SK-N-SH (cell line): ENCODE measurements at regions not wholly inside any gene's neighbourhood (a gene's known extent, or its start where the extent isn't known, plus 50 kb on each side); places are given as distances from the start of the nearest gene placed in this dataset.

ENCODE experiments used
- FOXJ3 ChIP-seq: sonication (generic); formaldehyde crosslinking; IDR thresholded peaks from 2 replicates; pipeline ENCODE4 v1.5.1; 2020; ENCODE audit warnings: mild to moderate bottlenecking, missing genetic modification reagents
- JUND ChIP-seq: IDR thresholded peaks from 2 replicates; pipeline ENCODE4 v1.4.0; 2012
- TF ChIP-seq, protein P1 (sequence below): fragments of 200-600 bp; sonication (generic); IDR thresholded peaks from 2 replicates; pipeline ENCODE4 v1.6.1; 2017; ENCODE audit warnings: antibody characterized with exemption, mild to moderate bottlenecking, moderate library complexity

DNA sequence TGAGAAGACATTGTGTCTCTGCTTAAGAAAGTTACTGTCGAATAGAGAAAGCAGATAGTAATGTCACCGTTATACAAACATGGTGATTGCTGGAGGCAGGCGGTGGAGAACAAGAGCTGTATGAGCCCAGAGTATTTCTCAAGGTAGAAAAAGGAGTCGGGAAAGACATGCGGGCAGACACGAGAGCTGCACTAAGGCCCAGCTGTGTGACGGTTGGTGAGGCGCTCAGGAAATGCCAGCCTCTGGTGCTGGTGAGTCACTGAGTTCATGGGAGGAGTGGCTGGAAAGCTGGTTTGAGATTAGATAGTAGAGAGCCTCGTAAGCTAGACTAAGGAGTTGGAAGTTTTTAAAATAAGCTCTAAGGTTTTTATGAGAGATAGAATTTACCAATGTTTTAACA, 390.9 kb upstream of the TRIB2 start:
- TF ChIP-seq, protein P1, sequence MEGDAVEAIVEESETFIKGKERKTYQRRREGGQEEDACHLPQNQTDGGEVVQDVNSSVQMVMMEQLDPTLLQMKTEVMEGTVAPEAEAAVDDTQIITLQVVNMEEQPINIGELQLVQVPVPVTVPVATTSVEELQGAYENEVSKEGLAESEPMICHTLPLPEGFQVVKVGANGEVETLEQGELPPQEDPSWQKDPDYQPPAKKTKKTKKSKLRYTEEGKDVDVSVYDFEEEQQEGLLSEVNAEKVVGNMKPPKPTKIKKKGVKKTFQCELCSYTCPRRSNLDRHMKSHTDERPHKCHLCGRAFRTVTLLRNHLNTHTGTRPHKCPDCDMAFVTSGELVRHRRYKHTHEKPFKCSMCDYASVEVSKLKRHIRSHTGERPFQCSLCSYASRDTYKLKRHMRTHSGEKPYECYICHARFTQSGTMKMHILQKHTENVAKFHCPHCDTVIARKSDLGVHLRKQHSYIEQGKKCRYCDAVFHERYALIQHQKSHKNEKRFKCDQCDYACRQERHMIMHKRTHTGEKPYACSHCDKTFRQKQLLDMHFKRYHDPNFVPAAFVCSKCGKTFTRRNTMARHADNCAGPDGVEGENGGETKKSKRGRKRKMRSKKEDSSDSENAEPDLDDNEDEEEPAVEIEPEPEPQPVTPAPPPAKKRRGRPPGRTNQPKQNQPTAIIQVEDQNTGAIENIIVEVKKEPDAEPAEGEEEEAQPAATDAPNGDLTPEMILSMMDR, result no peak
- TF ChIP-seq FOXJ3 (no peak), JUND (peak; percentile 90)
